HG02852 (cell line): ENCODE measurements at regions not wholly inside any gene's neighbourhood (a gene's known extent, or its start where the extent isn't known, plus 50 kb on each side); places are given as distances from the start of the nearest gene placed in this dataset.

Experiments
- ATAC-seq: cut with Tn5 transposase; IDR thresholded peaks from one replicate; pipeline ENCODE4 v1.9.1; 2021; ENCODE audit warnings: mild to moderate bottlenecking, moderate library complexity; ENCODE audit not compliant: unreplicated experiment

DNA sequence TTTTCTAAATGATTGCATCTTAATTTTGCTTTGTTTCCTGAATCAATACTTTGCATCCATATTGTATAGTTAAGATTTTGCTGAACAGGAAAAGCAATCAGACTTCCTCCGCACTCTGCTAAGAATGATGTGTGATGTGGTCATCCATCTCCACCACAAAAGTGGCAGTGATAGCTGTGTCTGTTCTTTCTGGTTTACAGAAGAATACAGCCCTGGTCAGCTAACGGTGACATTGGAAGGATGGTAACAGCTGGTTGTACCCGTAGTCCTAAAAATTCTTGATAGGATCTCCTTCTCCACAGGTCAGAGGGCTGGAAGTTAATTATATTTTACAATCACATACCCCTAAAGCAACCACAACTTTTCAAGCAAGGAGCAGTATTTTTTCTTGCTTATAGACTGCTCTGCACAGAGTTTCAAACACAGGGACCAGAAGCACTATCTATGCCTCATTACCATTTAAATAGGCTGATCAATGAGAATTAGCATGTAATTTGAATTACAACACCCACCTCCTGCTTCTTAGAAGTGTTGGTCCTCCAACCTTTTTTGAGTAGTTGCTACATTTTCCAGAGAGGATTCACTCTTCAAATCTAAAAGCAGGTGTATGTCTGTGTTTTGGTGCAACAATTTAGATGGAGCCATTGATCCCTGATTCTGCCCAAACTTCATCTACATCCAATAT is 1191.9 kb upstream of the NUDT12 start:
- no peak for ATAC-seq

DNA sequence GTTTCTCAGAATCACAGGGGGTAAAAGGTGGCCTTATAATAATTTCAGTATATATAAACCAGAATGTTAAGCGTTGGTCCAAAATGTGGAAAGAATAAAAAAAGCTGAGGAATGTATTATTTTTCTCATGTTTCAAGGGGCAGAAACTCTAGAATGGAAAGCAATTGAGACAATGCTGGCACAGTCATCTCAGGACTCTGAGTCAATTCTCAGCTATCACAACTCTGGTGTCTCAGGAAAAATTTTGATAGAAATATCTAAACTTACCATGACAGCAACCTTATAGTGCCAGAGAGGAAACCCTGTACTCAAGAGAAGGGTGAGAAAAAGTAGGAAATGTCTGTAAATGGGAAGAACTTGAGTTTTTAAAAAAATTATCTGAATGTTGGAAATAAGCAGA is 1189.4 kb upstream of the NUDT12 start:
- no peak for ATAC-seq

DNA sequence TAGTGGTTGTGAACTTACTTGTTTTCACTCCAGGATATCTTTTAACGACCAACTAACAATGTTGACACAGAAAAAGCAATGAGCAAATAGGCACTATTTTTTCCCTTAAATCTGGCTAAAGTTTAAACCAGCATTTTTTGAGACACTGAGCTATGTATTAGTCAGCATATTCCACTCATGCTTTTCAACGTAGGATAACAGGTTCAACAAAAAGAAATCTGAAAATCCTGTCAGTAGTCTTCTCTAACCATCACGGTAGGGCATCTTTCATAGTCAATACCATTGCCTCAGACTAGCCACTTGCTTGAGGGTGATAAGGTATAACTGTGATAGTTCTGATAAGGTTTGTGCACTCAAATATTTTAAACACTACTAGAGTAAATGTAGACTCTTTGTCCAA is 1177.3 kb upstream of the NUDT12 start:
- no peak for ATAC-seq

DNA sequence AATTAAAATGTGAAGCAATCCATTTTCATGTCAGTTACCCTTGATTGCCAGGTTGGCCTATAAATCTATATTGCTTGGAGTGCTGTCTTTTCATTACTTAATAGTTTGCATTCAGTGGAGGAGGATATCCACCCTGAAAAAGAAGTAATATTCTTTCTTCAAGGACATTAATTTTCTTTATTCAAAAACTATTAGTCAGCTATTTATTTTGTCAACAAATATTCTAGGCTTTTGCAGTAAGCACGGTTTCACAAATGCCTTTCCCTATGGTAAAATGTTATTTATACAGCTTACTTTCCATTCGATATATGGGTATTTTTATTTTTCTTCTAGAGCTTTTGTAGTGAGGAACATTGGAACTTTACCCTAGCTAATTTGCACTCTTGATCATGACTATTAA is 1176.9 kb upstream of the NUDT12 start:
- no peak for ATAC-seq

DNA sequence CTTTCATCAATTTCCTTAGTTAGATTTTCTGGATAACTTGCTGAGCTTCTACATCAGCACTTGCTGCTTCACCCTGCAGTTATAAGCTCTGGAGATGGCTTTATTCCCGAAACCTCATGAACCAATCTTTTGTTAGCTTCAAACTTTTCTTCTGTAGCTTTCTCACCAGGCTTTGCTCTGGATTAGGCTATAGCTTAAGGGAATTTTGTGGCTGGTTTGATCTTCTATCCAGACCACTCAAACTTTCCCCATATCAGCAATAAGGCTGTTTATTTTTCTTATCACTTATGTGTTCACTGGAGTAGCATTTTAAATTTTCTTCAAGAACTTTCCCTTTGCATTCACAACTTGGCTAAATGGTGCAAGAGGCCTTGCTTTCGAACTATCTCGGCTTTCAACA is 1173.5 kb upstream of the NUDT12 start:
- ATAC-seq, result no peak

DNA sequence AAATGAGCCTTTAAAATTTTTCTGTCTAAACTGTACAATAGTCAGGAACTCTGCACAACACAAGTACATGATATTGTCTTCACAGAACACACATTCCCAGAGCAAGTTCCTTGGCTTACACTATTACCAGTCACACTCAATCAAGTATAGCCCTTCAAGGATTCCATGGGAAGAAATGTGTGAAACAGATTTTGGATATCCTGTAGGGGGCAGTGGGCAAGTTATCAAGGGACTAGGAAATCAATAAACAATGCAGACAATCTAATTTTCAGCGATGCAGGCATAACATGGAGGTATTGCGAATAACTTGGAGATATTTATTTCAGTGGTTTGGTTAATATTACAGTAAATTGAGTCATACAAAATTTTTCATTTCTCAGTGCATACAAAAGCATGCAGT is 1171.5 kb upstream of the NUDT12 start:
- ATAC-seq, result no peak

DNA sequence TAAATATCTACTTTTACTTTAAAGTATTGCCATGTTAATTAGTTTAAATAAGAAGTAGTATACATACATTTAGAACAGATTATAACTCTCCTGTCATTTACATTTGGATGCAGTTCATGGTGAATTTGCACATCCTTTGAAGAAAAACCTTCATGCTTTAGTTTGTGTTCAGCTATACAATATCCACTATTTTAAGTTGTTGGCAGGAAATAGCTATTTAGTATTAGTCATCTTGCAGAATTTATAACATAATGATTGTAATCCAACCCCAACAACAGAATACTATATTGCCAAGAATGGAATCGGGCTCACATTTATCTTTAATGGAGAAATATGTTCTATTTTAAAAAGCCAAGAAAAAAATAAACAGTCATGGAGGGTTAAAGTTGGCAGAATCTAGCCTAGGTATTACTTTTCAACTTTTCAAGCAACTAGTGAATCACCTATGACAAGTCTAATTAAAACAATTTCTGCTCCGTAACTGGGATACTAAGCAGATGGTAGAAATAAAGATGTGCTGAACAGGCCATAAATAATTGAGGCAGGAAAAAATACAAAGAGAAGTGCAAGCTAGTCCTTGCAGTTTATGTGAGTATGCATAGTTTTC is 1170.6 kb upstream of the NUDT12 start:
- ATAC-seq, result no peak

DNA sequence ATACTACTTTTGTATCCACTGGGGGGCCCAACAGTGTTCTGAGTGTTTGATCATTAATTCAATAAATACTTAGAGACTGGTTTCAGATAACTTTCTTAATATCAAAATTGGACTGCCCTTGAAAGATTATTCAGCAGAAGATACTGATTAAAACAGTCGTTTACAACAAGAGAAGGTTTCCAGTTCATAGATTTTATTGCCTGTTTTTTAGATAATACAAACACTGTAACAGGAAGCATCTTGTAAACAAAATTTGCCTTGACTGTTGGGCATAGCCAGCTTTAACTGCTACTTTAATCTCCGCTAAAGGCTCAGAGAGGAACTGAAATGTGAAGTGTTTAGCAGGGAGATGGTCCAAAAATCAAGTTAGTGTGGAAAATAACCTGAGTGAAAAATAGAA is 1168.7 kb upstream of the NUDT12 start:
- ATAC-seq, result no peak

DNA sequence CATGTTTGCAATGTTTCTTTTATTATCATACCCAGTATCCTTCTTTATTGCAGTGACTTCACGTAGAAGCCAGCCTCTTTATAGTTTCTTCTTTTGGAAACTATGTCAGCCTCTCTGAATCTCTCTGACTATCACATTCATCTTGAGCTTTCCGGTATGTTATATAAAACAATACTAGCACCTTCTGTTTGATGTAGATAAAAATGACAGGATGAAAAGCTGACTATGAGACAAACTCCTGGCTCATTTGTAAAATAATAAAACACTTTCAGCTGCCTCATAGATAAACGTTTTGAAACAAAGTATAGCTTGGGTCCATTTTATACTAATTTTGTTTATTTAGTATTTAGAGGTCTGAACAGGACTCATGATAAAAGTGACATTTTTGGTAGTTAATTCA is 1145.4 kb upstream of the NUDT12 start:
- ATAC-seq, result no peak

DNA sequence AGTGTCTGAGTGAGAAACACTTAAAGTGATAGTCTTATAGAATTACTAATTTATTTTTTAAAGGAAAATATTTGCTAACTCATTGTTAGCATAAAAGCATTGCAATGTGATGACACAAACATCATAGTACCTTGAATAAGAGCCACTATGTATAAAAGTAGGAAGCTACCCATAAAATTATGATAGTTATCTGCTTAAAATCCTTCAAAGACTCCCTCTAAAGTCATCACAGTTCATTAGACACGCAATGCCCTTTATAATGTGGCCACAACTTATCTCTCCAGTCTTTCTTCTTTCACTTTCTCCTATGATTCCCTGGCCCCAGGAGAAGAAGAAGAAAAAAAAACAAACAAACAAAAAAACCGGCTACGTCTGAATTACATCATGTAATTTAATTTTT is 1144.0 kb upstream of the NUDT12 start:
- ATAC-seq, result no peak

DNA sequence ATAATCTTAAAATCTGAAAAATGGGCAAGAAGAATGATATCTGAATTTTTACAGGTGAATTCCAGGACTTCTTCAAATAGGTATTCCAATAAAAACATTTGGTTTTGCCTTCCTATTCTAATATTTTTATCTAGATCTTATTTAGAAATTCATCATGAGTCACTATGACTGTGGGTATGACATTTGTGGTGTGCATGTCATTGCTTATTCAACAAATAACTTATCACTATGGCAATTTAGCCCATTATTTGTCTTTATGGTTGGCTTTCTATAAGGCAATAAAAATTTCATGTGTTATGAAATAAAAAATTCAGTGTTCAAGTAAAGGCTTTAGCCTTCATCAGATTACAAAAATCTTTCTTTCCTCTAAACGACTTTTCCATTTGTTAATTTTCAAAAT is 1139.6 kb upstream of the NUDT12 start:
- no peak for ATAC-seq

DNA sequence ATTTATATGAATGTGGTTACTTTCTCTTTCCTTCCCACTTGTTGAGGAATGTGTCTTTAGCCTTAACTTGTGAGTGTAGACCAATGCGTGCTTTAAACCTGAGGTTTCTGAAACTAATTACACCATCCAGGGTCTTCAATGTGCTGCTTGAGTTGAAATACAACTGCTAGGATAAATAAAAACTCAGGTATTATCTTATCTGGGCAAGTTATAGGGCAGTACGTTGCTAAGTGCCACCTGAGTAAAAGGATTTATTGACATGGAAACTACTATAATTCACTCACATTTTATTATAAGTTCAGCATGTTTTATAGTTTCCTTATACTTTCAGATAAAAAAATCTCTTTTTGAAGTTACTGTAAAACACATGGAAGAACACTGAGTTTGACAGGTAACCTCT is 1136.8 kb upstream of the NUDT12 start:
- ATAC-seq, result no peak

DNA sequence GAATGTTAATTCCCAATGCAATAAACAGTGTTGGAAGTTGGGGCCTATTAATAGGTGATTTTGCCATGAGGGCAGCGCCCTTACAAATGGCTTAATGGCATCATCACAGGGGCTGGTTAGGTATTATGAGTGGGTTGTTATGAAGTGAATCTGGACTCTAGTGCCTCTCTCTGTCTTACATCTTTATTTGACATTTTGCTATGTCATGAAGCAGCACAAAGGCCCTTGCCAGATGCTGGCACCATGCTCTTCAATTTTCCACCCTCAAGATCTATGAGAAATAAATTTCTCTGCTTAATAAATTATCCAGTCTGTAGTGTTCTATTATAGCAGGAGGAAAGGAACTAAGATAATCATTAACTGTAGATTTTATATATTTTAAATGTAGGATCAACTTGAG is 1098.7 kb upstream of the NUDT12 start:
- no peak for ATAC-seq

DNA sequence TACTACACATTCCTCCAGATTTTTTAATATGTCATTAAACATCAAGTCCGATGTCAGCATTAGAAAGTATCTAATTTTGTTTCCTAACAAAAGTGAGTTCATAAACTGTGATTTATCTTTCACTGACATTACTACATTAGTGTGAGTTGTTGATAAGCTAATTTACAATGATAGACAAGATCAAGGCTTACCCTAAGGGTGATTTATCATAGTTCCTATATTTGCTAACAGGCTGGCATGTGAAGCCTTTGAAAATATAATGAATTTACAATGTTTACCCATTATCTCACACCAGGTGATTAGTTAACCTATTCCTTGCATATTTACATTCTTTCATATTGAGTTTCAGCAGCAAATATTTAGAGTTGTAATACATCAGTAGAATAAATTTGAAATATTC is 1096.9 kb upstream of the NUDT12 start:
- no peak for ATAC-seq

DNA sequence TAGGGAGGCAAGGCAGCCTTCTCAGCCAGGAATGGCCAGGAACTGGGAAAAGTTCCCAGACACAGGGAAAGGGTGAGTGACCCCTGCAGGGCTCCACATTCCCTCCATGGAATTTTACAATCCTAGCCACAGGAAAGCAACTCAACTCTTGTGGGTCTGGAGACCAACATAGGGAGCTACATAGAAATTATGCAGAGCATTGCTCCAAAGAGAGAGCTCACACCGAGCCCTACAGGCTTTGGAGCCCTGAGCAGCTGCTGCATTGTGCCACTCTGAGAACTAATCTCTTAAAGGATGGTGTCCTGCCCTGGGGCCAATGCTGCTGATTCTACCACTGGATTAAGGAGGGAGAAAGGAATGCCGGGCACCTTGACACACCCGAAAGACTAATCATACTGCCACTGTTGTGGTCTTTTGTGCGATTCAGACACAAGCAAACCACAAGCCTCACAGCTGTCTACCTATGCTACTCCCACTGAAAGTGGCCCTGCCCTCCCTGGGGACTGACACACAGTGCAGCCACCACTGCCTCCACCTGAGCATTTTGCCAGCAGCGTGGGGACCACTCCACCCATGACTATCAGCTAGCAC is 1089.8 kb upstream of the NUDT12 start:
- no peak for ATAC-seq

DNA sequence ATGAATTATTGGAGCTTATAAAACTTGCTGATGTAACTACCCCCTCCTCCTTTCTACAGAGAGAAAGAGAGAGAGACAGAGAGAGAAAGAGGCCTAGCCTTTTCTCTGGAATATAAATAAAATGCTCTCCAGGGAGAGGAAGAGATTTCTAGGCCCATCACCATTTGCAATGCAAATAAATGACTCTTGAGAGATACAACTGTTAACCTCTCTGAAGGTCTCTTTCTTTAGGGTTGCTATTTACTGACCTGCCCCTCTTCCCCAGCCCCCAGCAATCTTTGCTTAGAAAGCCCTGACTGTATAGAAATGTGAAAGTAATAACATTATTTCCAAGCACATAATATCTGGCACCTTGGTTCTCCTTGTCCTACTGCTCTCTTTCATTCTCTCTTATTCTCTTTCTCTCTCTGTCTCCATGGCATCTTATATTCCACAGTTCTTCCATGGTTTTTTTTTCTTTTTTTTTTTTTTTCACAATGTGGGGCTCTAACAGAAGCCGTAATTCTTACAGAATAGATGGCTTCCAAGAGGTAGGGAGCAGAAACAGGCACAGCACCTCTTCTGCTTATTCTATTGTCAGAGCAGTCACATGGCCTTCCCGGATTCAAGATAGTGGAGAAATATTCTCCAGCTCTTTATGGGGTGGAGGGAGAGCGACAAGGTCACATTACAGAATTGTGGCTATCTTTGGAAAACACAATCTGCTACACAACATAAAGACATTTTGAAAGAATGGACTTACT is 1087.9 kb upstream of the NUDT12 start:
- ATAC-seq, result no peak

DNA sequence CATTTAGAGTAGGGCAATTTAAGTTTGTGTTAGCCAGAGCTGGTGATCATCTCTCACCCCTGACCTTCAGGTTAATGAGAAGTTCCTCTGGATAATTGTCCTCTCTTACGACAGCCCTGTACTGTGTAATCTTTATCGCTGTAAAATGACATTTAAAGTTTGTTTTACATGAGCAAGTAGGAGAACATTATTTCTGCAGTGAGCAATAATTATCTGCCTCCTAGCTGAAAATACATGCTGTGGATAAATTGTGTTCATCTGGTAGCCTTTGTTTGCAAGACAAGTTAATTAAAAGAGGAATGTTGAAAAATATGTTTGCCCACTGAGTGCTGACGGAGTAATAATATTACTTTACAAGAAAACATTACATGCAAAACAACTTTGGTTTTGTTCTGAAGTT is 1083.8 kb upstream of the NUDT12 start:
- no peak for ATAC-seq

DNA sequence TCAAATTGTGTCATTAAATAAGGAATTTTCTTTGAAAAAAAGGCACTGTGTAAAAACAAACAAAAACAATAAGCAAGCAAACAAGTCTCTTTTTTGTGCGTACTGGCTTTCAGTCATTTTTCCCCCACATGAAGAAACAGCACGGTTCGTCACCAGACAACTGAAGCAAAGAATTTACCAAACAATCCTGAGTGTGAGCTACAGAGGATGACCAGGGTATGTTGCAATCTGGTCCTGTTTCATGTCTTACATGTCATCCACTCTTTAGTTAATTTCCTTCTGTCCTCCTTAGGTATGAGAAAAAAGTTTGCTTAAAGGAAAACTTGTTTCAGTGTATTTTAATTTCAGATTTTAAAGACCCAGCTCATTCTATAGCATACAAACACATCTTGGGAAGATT is 1080.7 kb upstream of the NUDT12 start:
- ATAC-seq, result no peak

DNA sequence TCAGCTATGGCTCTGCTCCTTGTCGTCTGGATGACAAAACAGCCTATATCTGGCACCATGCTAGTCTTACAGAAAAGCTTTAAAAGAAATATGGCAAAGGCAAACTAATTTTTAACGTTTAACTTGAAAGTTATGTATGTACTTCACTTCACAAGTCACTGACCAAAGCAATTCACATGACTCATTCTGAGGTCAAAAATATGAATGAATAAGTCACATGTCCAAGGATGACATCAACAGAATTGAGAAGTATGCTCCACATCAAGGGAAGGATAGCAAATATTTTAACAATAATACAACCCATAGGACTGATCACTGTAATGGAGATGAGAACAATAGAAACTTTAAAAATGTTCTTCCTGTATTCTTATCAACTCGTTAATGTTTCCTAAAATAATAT is 1072.6 kb upstream of the NUDT12 start:
- ATAC-seq, result no peak

DNA sequence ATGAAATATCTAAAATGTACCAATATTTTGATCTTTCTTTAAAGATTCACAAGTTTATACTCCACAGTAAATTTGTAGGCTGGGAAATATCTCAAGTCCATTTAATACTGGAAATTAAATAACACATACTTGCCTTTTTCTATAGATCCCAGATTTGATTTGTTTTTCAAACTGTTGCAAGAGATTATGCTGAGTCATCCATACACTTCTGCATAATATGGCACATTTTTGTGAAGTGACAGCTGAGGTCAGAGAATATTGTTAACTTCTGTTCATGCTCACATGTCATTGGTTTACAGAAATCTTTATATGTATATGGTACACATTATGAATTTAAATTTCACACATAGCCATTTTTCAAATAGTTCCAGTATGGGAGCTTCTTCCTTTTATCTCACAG is 1066.3 kb upstream of the NUDT12 start:
- no peak for ATAC-seq

DNA sequence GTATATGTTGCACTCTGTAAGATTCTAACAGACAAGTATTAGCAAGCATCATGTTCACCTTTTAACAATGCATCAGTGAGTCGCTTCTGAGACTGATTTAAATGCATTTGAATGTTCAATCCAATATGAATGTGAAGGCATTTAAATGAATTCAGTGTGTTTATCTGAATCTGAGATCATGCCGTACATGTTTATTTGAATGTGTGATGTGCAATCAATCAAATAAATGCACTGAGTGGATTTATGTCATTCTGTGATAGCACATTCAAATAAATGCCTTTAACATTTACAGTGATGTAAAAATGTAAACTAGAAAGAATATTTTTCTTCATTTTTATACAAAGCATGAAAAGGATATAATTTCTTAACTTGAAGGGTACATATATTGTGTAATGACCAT is 1063.5 kb upstream of the NUDT12 start:
- no peak for ATAC-seq

DNA sequence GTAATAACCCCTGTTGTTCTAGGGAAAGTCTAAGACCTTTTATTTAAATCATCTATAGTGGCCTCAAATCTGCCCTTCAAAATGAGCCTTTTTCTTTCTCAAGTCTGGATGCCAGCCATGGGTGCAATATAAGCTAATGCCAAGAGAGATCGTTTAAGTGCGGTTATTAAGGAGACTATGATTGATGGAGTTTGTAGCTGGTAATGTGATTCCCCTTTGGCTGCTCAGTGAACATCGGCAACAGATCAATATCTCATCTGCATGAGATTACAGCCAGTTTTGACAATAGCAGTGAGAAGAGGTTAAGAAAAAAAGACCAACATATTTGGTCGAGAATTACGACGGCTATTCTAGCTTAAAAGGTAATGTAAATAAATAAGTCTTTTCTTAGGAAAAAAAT is 1049.4 kb upstream of the NUDT12 start:
- no peak for ATAC-seq
